ENCODE measurements at regions not wholly inside any gene's neighbourhood (a gene's known extent, or its start where the extent isn't known, plus 50 kb on each side); places are given as distances from the start of the nearest gene placed in this dataset.

DNA sequence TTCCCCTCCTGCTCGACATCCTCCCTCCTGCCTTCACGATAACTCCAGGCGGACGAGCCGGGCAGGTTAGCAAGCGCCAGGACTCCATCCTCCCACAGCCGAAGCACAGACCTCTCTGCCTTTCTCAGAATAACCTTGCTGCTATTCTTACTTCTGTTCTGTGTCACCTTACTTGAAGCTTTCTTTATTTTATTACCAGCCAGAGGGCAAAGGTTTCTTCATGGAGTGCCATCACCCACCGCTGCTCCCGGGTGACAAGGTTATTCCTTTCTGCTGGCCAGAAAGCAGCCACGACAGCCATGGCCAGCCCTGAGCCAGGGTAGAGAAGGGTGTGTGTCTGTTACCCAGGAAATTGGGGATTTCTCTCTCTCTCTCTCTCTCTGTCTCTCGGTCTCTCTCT lies 227.1 kb downstream of the ANAPC1 start:
- H3K79me2 ChIP-seq (ENCODE audit: insufficient read depth): no peaks in the 10 kb centered on the region
- H3K27ac ChIP-seq (ENCODE audit: low read depth in 2 of 2, low read length in 1 of 2): no peak overlapping the region
- H4K20me1 ChIP-seq (ENCODE audit: insufficient read depth): no peaks in the 10 kb centered on the region
- H2AFZ ChIP-seq (ENCODE audit: low read depth): no peak overlapping the region
- H3K4me1 ChIP-seq (ENCODE audit: control insufficient read depth in 1 of 2, insufficient read depth in 2 of 2, low read depth in 1 of 2, low read length in 1 of 2): peaks cover under 1 to 5% of the 10 kb centered on the region in 2 experiments; a peak in 2 of 4 replicates
- H3F3A ChIP-seq (replicated peaks; ENCODE audit: insufficient read depth): no peaks in the 10 kb centered on the region
- no peak overlapping the region for H3K4me3 ChIP-seq (ENCODE audit: low read depth in 2 of 2, low read length in 1 of 2)
- H3K27me3 ChIP-seq (ENCODE audit: insufficient read depth): no peaks in the 10 kb centered on the region
- no peak for DNase-seq
- TF ChIP-seq SIN3A (IDR thresholded peaks at IDR 0.05; ENCODE audit: borderline replicate concordance, low read depth, low read length) (no peak), SMC3 (IDR thresholded peaks at IDR 0.05; ENCODE audit: low read depth, low read length) (no peak)
- no peaks in the 10 kb centered on the region for H3K36me3 ChIP-seq (replicated peaks in 1 of 2; ENCODE audit: control insufficient read depth in 1 of 2, insufficient read depth in 2 of 2, low read length in 1 of 2)
- ChIA-PET CTCF (no interaction called here), POLR2A (no interaction called here)
- no peak overlapping the region for H3K9ac ChIP-seq
- 92% methylated on average over 10 of the region's 11 CpGs for WGBS (ENCODE audit: low lambda C conversion rate)
- H3K4me2 ChIP-seq: no peak overlapping the region
- H3K9me2 ChIP-seq: no peaks in the 10 kb centered on the region
- no peaks in the 10 kb centered on the region for H3K9me3 ChIP-seq

DNA sequence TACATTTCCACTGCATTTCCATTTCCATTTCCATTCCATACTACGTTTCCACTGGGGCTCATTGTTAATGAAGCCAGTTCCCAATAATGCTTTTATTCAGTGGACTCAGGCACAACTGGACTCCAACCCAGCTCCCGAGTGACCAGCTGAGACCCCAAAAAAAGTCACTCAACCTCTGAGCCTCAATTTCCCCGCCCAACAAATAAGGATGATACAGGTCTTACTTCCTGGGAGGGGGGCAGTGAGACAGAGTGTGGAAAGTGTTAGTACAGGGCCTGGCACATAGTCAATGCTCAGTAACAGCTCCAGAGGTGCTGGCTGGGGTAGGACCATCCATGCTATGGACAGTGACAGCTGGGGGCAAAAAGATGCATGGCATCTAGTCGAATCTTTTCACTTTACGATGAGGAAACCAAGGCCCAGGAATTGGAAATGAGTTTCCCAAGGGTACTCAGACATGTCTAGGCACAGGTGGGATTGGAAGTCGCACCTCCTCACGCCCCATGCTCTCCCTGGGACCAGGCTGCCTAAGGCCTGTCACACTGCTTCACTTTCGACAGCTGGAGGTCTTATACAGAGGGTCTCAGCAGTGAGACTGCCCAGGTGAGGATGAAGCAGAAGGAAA lies 226.5 kb downstream of the ANAPC1 start:
- ChIA-PET POLR2A (interaction anchor here (0.6 kb wide), 1 partner anchor 993 kb away, joined by 4 read pairs; no protein-coding TSS in a partner anchor), CTCF (no interaction called here)
- DNase-seq: no peak
- Histone ChIP-seq H3K9me2 (no peaks in the 10 kb centered on the region), H4K20me1 (ENCODE audit: insufficient read depth) (no peaks in the 10 kb centered on the region), H3K4me1 (ENCODE audit: control insufficient read depth in 1 of 2, insufficient read depth in 2 of 2, low read depth in 1 of 2, low read length in 1 of 2) (peaks cover 4 to 5% of the 10 kb centered on the region in 2 experiments; a peak in 2 of 4 replicates), H3K4me3 (ENCODE audit: low read depth in 2 of 2, low read length in 1 of 2) (no peak overlapping the region), H3K27me3 (ENCODE audit: insufficient read depth) (no peaks in the 10 kb centered on the region), H3F3A (replicated peaks; ENCODE audit: insufficient read depth) (no peaks in the 10 kb centered on the region), H3K36me3 (replicated peaks in 1 of 2; ENCODE audit: control insufficient read depth in 1 of 2, insufficient read depth in 2 of 2, low read length in 1 of 2) (no peaks in the 10 kb centered on the region), H3K9me3 (no peaks in the 10 kb centered on the region), H3K9ac (no peak overlapping the region), H2AFZ (ENCODE audit: low read depth) (no peak overlapping the region), H3K79me2 (ENCODE audit: insufficient read depth) (no peaks in the 10 kb centered on the region), H3K27ac (ENCODE audit: low read depth in 2 of 2, low read length in 1 of 2) (no peak overlapping the region), H3K4me2 (no peak overlapping the region)
- 84% methylated on average over 7 of the region's 8 CpGs for WGBS (ENCODE audit: low lambda C conversion rate)
- TF ChIP-seq NFIC (IDR thresholded peaks at IDR 0.05; ENCODE audit: borderline replicate concordance) (no peak), GATA2 (CRISPR knock-in tag; IDR thresholded peaks at IDR 0.05) (no peak), TEAD4 (IDR thresholded peaks at IDR 0.05; ENCODE audit: borderline replicate concordance, insufficient read depth) (no peak), EP300 (IDR thresholded peaks at IDR 0.05; ENCODE audit: borderline replicate concordance in 1 of 2, low read depth in 1 of 2, low read length in 1 of 2) (no peak), RXRA (IDR thresholded peaks at IDR 0.05; ENCODE audit: borderline replicate concordance, low read depth) (no peak)
- TF ChIP-seq, protein P1, sequence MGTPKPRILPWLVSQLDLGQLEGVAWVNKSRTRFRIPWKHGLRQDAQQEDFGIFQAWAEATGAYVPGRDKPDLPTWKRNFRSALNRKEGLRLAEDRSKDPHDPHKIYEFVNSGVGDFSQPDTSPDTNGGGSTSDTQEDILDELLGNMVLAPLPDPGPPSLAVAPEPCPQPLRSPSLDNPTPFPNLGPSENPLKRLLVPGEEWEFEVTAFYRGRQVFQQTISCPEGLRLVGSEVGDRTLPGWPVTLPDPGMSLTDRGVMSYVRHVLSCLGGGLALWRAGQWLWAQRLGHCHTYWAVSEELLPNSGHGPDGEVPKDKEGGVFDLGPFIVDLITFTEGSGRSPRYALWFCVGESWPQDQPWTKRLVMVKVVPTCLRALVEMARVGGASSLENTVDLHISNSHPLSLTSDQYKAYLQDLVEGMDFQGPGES (IDR thresholded peaks at IDR 0.05; ENCODE audit: low read depth, low read length): no peak
